ENCODE measurements at regions not wholly inside any gene's neighbourhood (a gene's known extent, or its start where the extent isn't known, plus 50 kb on each side); places are given as distances from the start of the nearest gene placed in this dataset.

DNA sequence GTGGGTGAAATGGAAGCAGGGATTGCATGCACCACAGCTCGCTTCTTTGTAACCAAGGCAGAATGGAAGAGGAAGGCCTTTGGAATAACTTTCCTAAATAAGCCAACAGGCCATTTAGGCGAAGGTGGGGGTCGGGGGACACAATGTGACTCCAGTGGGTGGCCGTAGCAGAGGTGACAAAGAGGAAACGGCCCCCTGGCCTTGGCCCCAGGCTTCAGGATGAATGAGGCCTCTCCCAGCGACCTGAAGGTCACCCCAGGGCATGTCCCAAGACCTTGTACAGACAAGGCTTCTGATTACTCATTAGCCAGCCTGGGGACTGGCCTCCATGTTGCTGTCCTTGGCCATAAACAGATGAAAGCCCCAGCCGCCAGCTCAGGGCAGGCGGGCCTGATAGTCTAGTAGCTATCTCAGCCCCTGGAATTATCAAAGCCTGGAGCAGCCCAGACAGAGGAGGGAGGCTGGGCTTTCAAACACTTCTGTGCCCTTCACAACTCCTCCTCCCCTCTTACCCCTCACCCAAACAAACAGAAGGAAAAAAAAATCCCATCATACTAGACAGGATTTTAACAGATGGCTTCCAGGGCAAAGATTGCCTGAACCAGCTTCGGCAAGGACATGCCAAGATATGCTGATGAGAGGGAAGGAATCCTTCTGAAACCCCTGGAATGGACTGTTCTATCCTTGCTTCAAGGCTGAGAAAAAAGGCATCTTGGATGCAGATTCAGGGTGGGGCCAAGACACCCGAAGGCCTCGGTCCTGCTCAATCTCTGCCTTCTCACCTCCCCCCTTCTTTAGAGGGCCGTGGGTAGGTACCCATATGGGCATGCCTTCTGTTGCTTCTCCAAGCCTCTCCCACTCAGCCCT is 142.3 kb upstream of the PARP11 start (continued):
- peak; percentile 95 for TF ChIP-seq FOXK1 (CRISPR knock-in tag; IDR thresholded peaks at IDR 0.05; ENCODE audit: borderline replicate concordance, low read depth)
- TF ChIP-seq, protein P1, sequence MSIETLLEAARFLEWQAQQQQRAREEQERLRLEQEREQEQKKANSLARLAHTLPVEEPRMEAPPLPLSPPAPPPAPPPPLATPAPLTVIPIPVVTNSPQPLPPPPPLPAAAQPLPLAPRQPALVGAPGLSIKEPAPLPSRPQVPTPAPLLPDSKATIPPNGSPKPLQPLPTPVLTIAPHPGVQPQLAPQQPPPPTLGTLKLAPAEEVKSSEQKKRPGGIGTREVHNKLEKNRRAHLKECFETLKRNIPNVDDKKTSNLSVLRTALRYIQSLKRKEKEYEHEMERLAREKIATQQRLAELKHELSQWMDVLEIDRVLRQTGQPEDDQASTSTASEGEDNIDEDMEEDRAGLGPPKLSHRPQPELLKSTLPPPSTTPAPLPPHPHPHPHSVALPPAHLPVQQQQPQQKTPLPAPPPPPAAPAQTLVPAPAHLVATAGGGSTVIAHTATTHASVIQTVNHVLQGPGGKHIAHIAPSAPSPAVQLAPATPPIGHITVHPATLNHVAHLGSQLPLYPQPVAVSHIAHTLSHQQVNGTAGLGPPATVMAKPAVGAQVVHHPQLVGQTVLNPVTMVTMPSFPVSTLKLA (IDR thresholded peaks at IDR 0.05) = no peak
- peak; percentile 25; the same call in 1 of the 2 replicates for TF ChIP-seq ZSCAN25 (CRISPR knock-in tag; IDR thresholded peaks at IDR 0.05)
- 0 out of 2 replicates have a peak, but pooled peaks have one; percentile 36 for TF ChIP-seq ZNF337 (CRISPR knock-in tag; IDR thresholded peaks at IDR 0.05; ENCODE audit: borderline replicate concordance, low read depth)
- no peak; the same call in 1 of the 2 replicates for TF ChIP-seq ZSCAN29 (CRISPR knock-in tag; conservative IDR thresholded peaks at IDR 0.05)
- peak; percentile 49; the same call in 1 of the 2 replicates for TF ChIP-seq TRIM24 (CRISPR knock-in tag; IDR thresholded peaks at IDR 0.05)
- peak; percentile 98 for TF ChIP-seq NCOR1 (IDR thresholded peaks at IDR 0.05; ENCODE audit: borderline replicate concordance, low read length)
- TF ChIP-seq HOXA7 (CRISPR knock-in tag; IDR thresholded peaks at IDR 0.05) = no peak
- TF ChIP-seq ATF7 (IDR thresholded peaks at IDR 0.05) = no peak
- TF ChIP-seq ATF7 (CRISPR knock-in tag; IDR thresholded peaks at IDR 0.05) = 0 out of 2 replicates have a peak, but pooled peaks have one; percentile 66
- no peak for TF ChIP-seq KLF13 (CRISPR knock-in tag; IDR thresholded peaks at IDR 0.05)
- peak; percentile 48 for TF ChIP-seq CBX1 (IDR thresholded peaks at IDR 0.05; ENCODE audit: low read depth)
- TF ChIP-seq ZNF235 (CRISPR knock-in tag; IDR thresholded peaks at IDR 0.05; ENCODE audit: borderline replicate concordance) = peak; percentile 63; the same call in 1 of the 2 replicates
- TF ChIP-seq SIX4 (CRISPR knock-in tag; IDR thresholded peaks at IDR 0.05) = peak; percentile 78
- TF ChIP-seq ZNF292 (CRISPR knock-in tag; IDR thresholded peaks at IDR 0.05; ENCODE audit: borderline replicate concordance, low read depth) = peak; percentile 84
- no peak for TF ChIP-seq SNRNP70 (IDR thresholded peaks at IDR 0.05; ENCODE audit: low read depth, low read length)
- peak; percentile 81 for TF ChIP-seq SOX13 (IDR thresholded peaks at IDR 0.05)
- TF ChIP-seq SOX13 (CRISPR knock-in tag; conservative IDR thresholded peaks at IDR 0.05 in 1 of 2, IDR thresholded peaks at IDR 0.05 in 1 of 2) = peak in 1 of 2 experiments; percentile 95; a peak in 2 of 4 replicates
- peak; percentile 98 for TF ChIP-seq ZSCAN22 (CRISPR knock-in tag; IDR thresholded peaks at IDR 0.05)
- TF ChIP-seq ZNF878 (CRISPR knock-in tag; IDR thresholded peaks at IDR 0.05) = peak; percentile 74; the same call in 1 of the 2 replicates
- peak; percentile 75; the same call in 1 of the 2 replicates for TF ChIP-seq HNRNPUL1 (IDR thresholded peaks at IDR 0.05; ENCODE audit: low read depth, low read length)
- TF ChIP-seq TCF12 (IDR thresholded peaks at IDR 0.05) = no peak
- TF ChIP-seq TCF12 (CRISPR knock-in tag; IDR thresholded peaks at IDR 0.05) = peak; percentile 99
- TF ChIP-seq NR2F6 (IDR thresholded peaks at IDR 0.05) = peak; percentile 98
- TF ChIP-seq NR2F6 (CRISPR knock-in tag; IDR thresholded peaks at IDR 0.05) = peak; percentile 98
- no peak for TF ChIP-seq FLYWCH1 (CRISPR knock-in tag; IDR thresholded peaks at IDR 0.05)
- no peak for TF ChIP-seq ZNF180 (CRISPR knock-in tag; IDR thresholded peaks at IDR 0.05; ENCODE audit: borderline replicate concordance, low read depth)
- no peak for TF ChIP-seq ZNF260 (CRISPR knock-in tag; IDR thresholded peaks at IDR 0.05; ENCODE audit: borderline replicate concordance, low read depth)
- no peak for TF ChIP-seq LCORL (IDR thresholded peaks at IDR 0.05)
- TF ChIP-seq LCORL (CRISPR knock-in tag; IDR thresholded peaks at IDR 0.05) = peak; percentile 92
- TF ChIP-seq CCDC6 (CRISPR knock-in tag; IDR thresholded peaks at IDR 0.05) = no peak
- no peak; the same call in 1 of the 2 replicates for TF ChIP-seq KLF15 (CRISPR knock-in tag; IDR thresholded peaks at IDR 0.05; ENCODE audit: borderline replicate concordance)
- peak; percentile 88; the same call in 1 of the 2 replicates for TF ChIP-seq MTA1 (CRISPR knock-in tag; IDR thresholded peaks at IDR 0.05; ENCODE audit: borderline replicate concordance)
